Stomach smooth muscle (tissue), 2 donors: ENCODE measurements at regions not wholly inside any gene's neighbourhood (a gene's known extent, or its start where the extent isn't known, plus 50 kb on each side); places are given as distances from the start of the nearest gene placed in this dataset.

Source experiments
- H3K27ac ChIP-seq: one replicate; pipeline ENCODE4 v1.7.0; 2013; ENCODE audit warnings: mild to moderate bottlenecking, low read length, inconsistent platforms
- H3K27me3 ChIP-seq, 2 donors: one replicate each; pipeline ENCODE4 v1.7.0; 2013; ENCODE audit warnings: low read length in 2 of 2; ENCODE audit not compliant: insufficient read depth in 2 of 2, control insufficient read depth in 1 of 2
- H3K36me3 ChIP-seq, 2 donors: one replicate each; pipeline ENCODE4 v1.7.0; 2013; ENCODE audit warnings: low read length in 2 of 2; ENCODE audit not compliant: control insufficient read depth in 2 of 2, insufficient read depth in 2 of 2
- H3K4me1 ChIP-seq: one replicate; pipeline ENCODE4 v1.7.0; 2013; ENCODE audit warnings: low read length; ENCODE audit not compliant: control insufficient read depth, insufficient read depth
- H3K4me3 ChIP-seq, 2 donors: one replicate each; pipeline ENCODE4 v1.7.0; 2013; ENCODE audit warnings: low read length in 2 of 2
- H3K9ac ChIP-seq, 2 donors: one replicate each; pipeline ENCODE4 v1.7.0; 2013; ENCODE audit warnings: low read length in 2 of 2, mild to moderate bottlenecking in 1 of 2
- H3K9me3 ChIP-seq, 2 donors: one replicate each; pipeline ENCODE4 v1.7.0; 2013; ENCODE audit warnings: low read length in 2 of 2; ENCODE audit not compliant: control insufficient read depth in 2 of 2
- donor health status: healthy.
- donor health status: Pancreatic carcinoma.

- H3K4me1 ChIP-seq = no peaks in the 10 kb centered on the region
- H3K27ac ChIP-seq = no peak overlapping the region
- H3K9me3 ChIP-seq = no peaks in the 10 kb centered on the region
- no peaks in the 10 kb centered on the region for H3K36me3 ChIP-seq
- no peaks in the 10 kb centered on the region for H3K27me3 ChIP-seq
- H3K4me3 ChIP-seq = no peak overlapping the region
- H3K9ac ChIP-seq = no peak overlapping the region
Observed at GRCh38 chr11:98227278-98227677, 793.5 kb upstream of the CNTN5 start.

- Histone ChIP-seq H3K4me1 (no peaks in the 10 kb centered on the region), H3K27me3 (no peaks in the 10 kb centered on the region), H3K36me3 (no peaks in the 10 kb centered on the region), H3K9me3 (no peaks in the 10 kb centered on the region), H3K4me3 (no peak overlapping the region), H3K27ac (no peak overlapping the region), H3K9ac (no peak overlapping the region)
Observed at GRCh38 chr11:98230678-98231077, 790.1 kb upstream of the CNTN5 start.

GRCh38 chr11:98234698-98235097 lies 786.1 kb upstream of the CNTN5 start:
- H3K36me3 ChIP-seq = no peaks in the 10 kb centered on the region
- no peaks in the 10 kb centered on the region for H3K4me1 ChIP-seq
- no peak overlapping the region for H3K4me3 ChIP-seq
- H3K27me3 ChIP-seq = no peaks in the 10 kb centered on the region
- no peak overlapping the region for H3K27ac ChIP-seq
- no peaks in the 10 kb centered on the region for H3K9me3 ChIP-seq
- H3K9ac ChIP-seq = no peak overlapping the region

- H3K27ac ChIP-seq = no peak overlapping the region
- no peaks in the 10 kb centered on the region for H3K4me1 ChIP-seq
- no peaks in the 10 kb centered on the region for H3K36me3 ChIP-seq
- H3K4me3 ChIP-seq = no peak overlapping the region
- H3K9ac ChIP-seq = no peak overlapping the region
- H3K9me3 ChIP-seq = peaks cover 0 to 2% of the 10 kb centered on the region in 2 donors
- H3K27me3 ChIP-seq = no peaks in the 10 kb centered on the region
Observed at GRCh38 chr11:98243897-98244296, 776.9 kb upstream of the CNTN5 start.

GRCh38 chr11:98260983-98261382 lies 759.8 kb upstream of the CNTN5 start:
- Histone ChIP-seq H3K27ac (no peak overlapping the region), H3K9me3 (no peaks in the 10 kb centered on the region), H3K4me3 (no peak overlapping the region), H3K4me1 (no peaks in the 10 kb centered on the region), H3K36me3 (no peaks in the 10 kb centered on the region), H3K9ac (no peak overlapping the region), H3K27me3 (no peaks in the 10 kb centered on the region)

GRCh38 chr11:98277251-98277912 lies 743.4 kb upstream of the CNTN5 start:
- Histone ChIP-seq H3K4me1 (no peaks in the 10 kb centered on the region), H3K4me3 (no peak overlapping the region), H3K9me3 (no peaks in the 10 kb centered on the region), H3K36me3 (no peaks in the 10 kb centered on the region), H3K27ac (no peak overlapping the region), H3K9ac (no peak overlapping the region), H3K27me3 (no peaks in the 10 kb centered on the region)

GRCh38 chr11:98289617-98290263 lies 731.0 kb upstream of the CNTN5 start:
- Histone ChIP-seq H3K9me3 (no peaks in the 10 kb centered on the region), H3K4me1 (no peaks in the 10 kb centered on the region), H3K36me3 (no peaks in the 10 kb centered on the region), H3K9ac (no peak overlapping the region), H3K4me3 (no peak overlapping the region), H3K27me3 (no peaks in the 10 kb centered on the region), H3K27ac (no peak overlapping the region)

GRCh38 chr11:98296091-98296880 lies 724.5 kb upstream of the CNTN5 start:
- Histone ChIP-seq H3K27ac (no peak overlapping the region), H3K27me3 (no peaks in the 10 kb centered on the region), H3K4me3 (no peak overlapping the region), H3K9me3 (no peaks in the 10 kb centered on the region), H3K9ac (no peak overlapping the region), H3K36me3 (no peaks in the 10 kb centered on the region), H3K4me1 (no peaks in the 10 kb centered on the region)

GRCh38 chr11:98300719-98301118 lies 720.0 kb upstream of the CNTN5 start:
- H3K4me1 ChIP-seq = no peaks in the 10 kb centered on the region
- no peak overlapping the region for H3K9ac ChIP-seq
- no peak overlapping the region for H3K27ac ChIP-seq
- no peaks in the 10 kb centered on the region for H3K27me3 ChIP-seq
- no peaks in the 10 kb centered on the region for H3K9me3 ChIP-seq
- H3K36me3 ChIP-seq = no peaks in the 10 kb centered on the region
- H3K4me3 ChIP-seq = no peak overlapping the region

GRCh38 chr11:98307827-98308491 lies 712.8 kb upstream of the CNTN5 start:
- Histone ChIP-seq H3K9ac (no peak overlapping the region), H3K4me3 (no peak overlapping the region), H3K9me3 (no peaks in the 10 kb centered on the region), H3K36me3 (no peaks in the 10 kb centered on the region), H3K27ac (no peak overlapping the region), H3K27me3 (no peaks in the 10 kb centered on the region), H3K4me1 (no peaks in the 10 kb centered on the region)
